ENCODE measurements at regions not wholly inside any gene's neighbourhood (a gene's known extent, or its start where the extent isn't known, plus 50 kb on each side); places are given as distances from the start of the nearest gene placed in this dataset.

DNA sequence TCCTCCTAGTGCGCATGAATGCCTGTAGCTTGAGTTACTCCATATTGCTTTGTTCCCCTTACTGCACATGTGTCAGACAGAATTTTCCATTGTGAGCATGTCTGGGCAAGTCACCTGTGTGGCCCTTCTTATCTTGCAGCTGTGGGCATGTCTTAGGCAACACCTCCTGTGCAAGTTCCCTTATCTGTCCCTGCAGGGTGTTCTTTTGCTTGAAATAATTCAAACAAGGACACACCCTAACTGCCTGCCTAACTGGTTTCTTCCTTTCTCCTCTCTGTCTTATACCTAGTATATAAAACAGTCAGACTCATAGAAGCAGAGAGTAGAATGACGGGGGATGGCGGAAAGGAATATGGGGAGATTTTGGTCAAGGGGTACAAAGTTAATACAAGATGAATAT lies 421.1 kb upstream of the SORCS1 start:
- H2AFZ ChIP-seq (ENCODE audit: low read length), result no peak overlapping the region
- Mint-ChIP-seq H3K36me3 (ENCODE audit: insufficient read depth in 1 of 3, low read depth in 3 of 3) (peaks cover 15 to 35% (median 22%) of the 10 kb centered on the region in 3 experiments; a peak in 6 of 7 replicates), H3K27me3 (ENCODE audit: low read depth) (no peaks in the 10 kb centered on the region), H3K4me1 (peaks cover 15 to 20% of the 10 kb centered on the region in 2 experiments), H3K27ac (peak overlapping the region in 1 of 3 experiments; percentile 25; a peak in 1 of 7 replicates), H3K4me3 (no peak overlapping the region), H3K9me3 (peaks cover 28% of the 10 kb centered on the region in 2 experiments)
- H3T11ph ChIP-seq (ENCODE audit: low read length), result no peak overlapping the region
- no peak overlapping the region for H4K5ac ChIP-seq (ENCODE audit: insufficient read length, low read depth, low read length)
- H3K56ac ChIP-seq (ENCODE audit: insufficient read length, low read depth, low read length), result no peak overlapping the region
- no peak overlapping the region for H4K91ac ChIP-seq (ENCODE audit: insufficient read length, low read depth, low read length)
- TF ChIP-seq, protein P1, sequence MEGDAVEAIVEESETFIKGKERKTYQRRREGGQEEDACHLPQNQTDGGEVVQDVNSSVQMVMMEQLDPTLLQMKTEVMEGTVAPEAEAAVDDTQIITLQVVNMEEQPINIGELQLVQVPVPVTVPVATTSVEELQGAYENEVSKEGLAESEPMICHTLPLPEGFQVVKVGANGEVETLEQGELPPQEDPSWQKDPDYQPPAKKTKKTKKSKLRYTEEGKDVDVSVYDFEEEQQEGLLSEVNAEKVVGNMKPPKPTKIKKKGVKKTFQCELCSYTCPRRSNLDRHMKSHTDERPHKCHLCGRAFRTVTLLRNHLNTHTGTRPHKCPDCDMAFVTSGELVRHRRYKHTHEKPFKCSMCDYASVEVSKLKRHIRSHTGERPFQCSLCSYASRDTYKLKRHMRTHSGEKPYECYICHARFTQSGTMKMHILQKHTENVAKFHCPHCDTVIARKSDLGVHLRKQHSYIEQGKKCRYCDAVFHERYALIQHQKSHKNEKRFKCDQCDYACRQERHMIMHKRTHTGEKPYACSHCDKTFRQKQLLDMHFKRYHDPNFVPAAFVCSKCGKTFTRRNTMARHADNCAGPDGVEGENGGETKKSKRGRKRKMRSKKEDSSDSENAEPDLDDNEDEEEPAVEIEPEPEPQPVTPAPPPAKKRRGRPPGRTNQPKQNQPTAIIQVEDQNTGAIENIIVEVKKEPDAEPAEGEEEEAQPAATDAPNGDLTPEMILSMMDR (conservative IDR thresholded peaks at IDR 0.05), result no peak
- H2BK15ac ChIP-seq (ENCODE audit: low read depth, low read length), result no peak overlapping the region
- H3K9me3 ChIP-seq (ENCODE audit: control insufficient read depth, low read depth, low read length), result no peaks in the 10 kb centered on the region
- no peak overlapping the region for H2BK12ac ChIP-seq (ENCODE audit: insufficient read length, low read depth, low read length)
- H3K27me3 ChIP-seq (ENCODE audit: insufficient read depth, low read length), result no peaks in the 10 kb centered on the region
- H3K79me1 ChIP-seq (ENCODE audit: insufficient read depth, low read depth, low read length, poor library complexity, severe bottlenecking), result no peaks in the 10 kb centered on the region
- no CpG with 5 or more reads among the region's 3 CpGs for WGBS (ENCODE audit: extremely low coverage, insufficient read length, low lambda C conversion rate)
- no peak overlapping the region for H3K27ac ChIP-seq (ENCODE audit: insufficient read length, low read depth, low read length)
- no peak overlapping the region for H3K4me2 ChIP-seq (ENCODE audit: insufficient read depth, insufficient read length, low read length)
- no peak overlapping the region for H2BK120ac ChIP-seq (ENCODE audit: low read depth, low read length, poor library complexity, severe bottlenecking)
- H4K8ac ChIP-seq (replicated peaks; ENCODE audit: insufficient read length, low read depth, low read length), result no peak overlapping the region
- no peak overlapping the region for H3K9ac ChIP-seq (ENCODE audit: extremely low read depth, insufficient read length, low read length)
- no peaks in the 10 kb centered on the region for H3K23me2 ChIP-seq (ENCODE audit: insufficient read length, low read depth, low read length, poor library complexity, severe bottlenecking)
- H2BK20ac ChIP-seq (ENCODE audit: low read depth, low read length, poor library complexity, severe bottlenecking), result no peak overlapping the region
- H3K4me1 ChIP-seq (ENCODE audit: insufficient read depth, low read length), result no peaks in the 10 kb centered on the region; the same call in 1 of the 2 replicates
- H3K14ac ChIP-seq (ENCODE audit: insufficient read depth, low read length), result no peak overlapping the region
- H2AK5ac ChIP-seq (ENCODE audit: insufficient read length, low read length), result no peak overlapping the region
- DNase-seq, result no peak
- H2BK5ac ChIP-seq (ENCODE audit: insufficient read length, low read length), result no peak overlapping the region
- H3K23ac ChIP-seq (ENCODE audit: insufficient read length, low read depth, low read length), result no peak overlapping the region
- H4K20me1 ChIP-seq (ENCODE audit: control insufficient read depth, insufficient read depth, insufficient read length), result no peaks in the 10 kb centered on the region
- H3K18ac ChIP-seq (ENCODE audit: insufficient read length, low read depth, low read length), result no peak overlapping the region
- no peak overlapping the region for H3K4ac ChIP-seq (ENCODE audit: low read depth, low read length)
- H3K79me2 ChIP-seq (ENCODE audit: insufficient read depth, low read length), result no peaks in the 10 kb centered on the region

Measured in H9 (cell line).